Body of pancreas (tissue), 4 donors: ENCODE measurements at regions not wholly inside any gene's neighbourhood (a gene's known extent, or its start where the extent isn't known, plus 50 kb on each side); places are given as distances from the start of the nearest gene placed in this dataset.
A peak's percentile ranks its signal among the peaks of the same experiment; 100 is the strongest.

Experiments
- CTCF ChIP-seq, 7 experiments: fragments of 450-650 bp in 4 of 7; fragments of 200-600 bp in 3 of 7; sonication (generic) in 3 of 7; IDR thresholded peaks; one replicate each; pipeline ENCODE4 v1.5.1; 2016 to 2019; ENCODE audit warnings: antibody characterized with exemption in 7 of 7
- POLR2A ChIP-seq, 3 donors: fragments of 450-650 bp; IDR thresholded peaks; one replicate each; pipeline ENCODE4 v1.6.1; 2016; ENCODE audit warnings: antibody characterized with exemption in 3 of 3, mild to moderate bottlenecking in 2 of 3

GRCh38 chr2:151051574-151052220, 210.0 kb downstream of the RBM43 start:
- peak; percentile 38 to 73 (median 61) for TF ChIP-seq CTCF (IDR thresholded peaks at IDR 0.05)
- TF ChIP-seq POLR2A (IDR thresholded peaks at IDR 0.05), result no peak
